GM18951 (cell line): ENCODE measurements at regions not wholly inside any gene's neighbourhood (a gene's known extent, or its start where the extent isn't known, plus 50 kb on each side); places are given as distances from the start of the nearest gene placed in this dataset.
"Not testable (repeated sequence)": the region's sequence is repeated elsewhere in the genome, so short reads cannot be mapped to it uniquely, and the experiment has no call there.

Experiments used
- POLR2A ChIP-seq: IDR thresholded peaks from 4 replicates; pipeline ENCODE4 v1.6.1; 2011; ENCODE audit warnings: mild to moderate bottlenecking; ENCODE audit not compliant: insufficient read length, insufficient read depth; ENCODE audit errors: extremely low read depth
- in situ Hi-C: fragments of 300-500 bp; cut with MboI; formaldehyde crosslinking; loops from one replicate; pipeline ENCODE4 v1.12.0; 2022; ENCODE audit warnings: low sequenced_read_pairs, mixed read lengths, inconsistent platforms; ENCODE audit not compliant: unreplicated experiment

DNA sequence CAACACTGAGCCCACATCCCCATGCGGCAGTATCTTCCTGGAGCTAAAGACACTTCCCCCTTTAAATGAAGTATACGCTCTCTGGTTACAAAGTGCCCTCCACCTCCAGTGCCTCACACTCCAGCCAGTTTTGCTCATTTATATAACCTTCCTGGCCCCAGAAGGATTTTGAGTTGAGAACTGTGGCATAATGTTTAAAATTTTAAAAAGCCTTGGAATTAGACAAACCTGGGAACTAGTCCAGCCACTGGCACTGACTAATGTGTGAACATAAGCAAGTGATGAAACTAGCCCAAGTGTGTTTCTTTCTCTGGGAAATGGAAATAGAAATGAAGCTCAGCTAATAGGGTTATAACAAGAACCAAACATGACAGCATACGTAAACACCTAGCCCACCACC lies 723.7 kb upstream of the USP15 start:
- TF ChIP-seq POLR2A, result no peak
- in situ Hi-C loops, result no loop called here

DNA sequence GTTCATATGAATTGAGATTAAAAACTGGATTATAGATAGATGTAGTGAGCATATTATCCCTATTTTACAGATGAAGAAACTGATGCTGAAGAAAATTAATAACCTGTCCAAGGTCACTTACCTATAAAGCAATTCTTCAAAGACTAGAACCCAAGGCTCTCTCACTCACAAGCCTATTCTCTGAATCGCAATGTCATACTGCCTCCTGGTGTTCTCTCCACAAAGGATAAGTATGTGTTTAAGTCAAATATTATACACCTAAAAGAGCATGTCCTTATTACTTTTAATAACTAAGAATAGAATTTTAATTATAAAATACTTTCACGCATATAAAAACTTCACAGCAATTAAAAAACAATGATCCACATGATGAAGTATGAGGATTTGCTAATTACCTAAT lies 721.3 kb upstream of the USP15 start:
- in situ Hi-C loops, result no loop called here
- no peak for TF ChIP-seq POLR2A

DNA sequence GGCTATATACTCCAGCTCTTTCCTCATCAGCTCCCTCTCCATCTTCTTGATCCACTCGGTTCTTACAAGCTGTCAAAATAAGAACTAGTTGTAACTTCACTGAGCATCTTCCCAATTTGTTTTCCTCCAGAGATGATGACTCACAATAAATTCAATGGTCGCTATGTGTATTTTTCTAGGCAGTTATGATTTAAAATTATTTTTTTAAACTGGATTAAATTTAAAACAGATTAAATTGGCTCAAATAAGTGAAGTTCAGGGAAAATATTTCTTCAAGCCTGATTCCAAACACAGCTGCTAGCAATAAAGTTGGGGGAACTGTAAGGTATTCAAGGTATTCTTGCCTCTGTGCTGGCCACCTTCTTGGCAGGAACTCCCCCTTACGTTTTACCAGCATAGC lies 717.7 kb upstream of the USP15 start:
- in situ Hi-C loops, result no loop called here
- TF ChIP-seq POLR2A, result no peak

DNA sequence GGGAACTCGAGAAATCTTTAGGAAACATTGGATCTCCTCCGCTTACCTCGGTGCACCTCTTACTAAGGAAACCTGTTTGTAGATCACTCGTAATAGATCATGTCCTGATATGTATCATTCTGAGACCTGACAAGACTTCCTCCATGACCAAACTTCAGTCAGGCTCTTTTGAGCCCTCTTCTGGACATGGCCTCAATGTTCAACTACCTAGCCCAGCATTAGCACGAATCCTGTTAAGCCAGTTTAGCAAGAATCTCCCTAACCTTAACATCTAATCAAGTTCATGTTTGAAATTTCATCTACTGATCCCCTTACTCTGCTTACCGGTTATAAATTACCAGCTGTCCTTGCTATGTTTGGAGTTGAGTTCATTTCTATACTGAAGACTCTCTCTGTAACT lies 713.9 kb upstream of the USP15 start:
- no peak for TF ChIP-seq POLR2A
- in situ Hi-C loops, result no loop called here

DNA sequence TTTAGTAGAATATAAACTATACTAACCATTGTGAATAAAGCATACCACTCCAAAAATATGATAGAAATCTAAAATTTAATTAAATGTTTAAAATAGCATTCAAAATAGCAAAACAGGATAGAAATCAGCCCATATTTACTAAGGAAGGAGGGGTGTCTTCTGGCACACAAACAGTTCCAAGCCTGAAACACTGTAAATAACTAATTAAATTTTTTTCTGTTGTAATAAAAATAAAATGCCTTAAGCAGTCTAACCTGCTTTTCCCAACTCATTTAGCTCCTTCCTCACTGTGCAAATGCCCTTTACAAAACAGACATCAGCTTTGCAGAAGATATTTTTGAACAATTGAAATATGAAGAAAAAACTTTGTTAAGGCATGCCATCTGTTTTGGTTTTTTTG lies 707.1 kb upstream of the USP15 start:
- in situ Hi-C loops, result no loop called here
- TF ChIP-seq POLR2A, result no peak

DNA sequence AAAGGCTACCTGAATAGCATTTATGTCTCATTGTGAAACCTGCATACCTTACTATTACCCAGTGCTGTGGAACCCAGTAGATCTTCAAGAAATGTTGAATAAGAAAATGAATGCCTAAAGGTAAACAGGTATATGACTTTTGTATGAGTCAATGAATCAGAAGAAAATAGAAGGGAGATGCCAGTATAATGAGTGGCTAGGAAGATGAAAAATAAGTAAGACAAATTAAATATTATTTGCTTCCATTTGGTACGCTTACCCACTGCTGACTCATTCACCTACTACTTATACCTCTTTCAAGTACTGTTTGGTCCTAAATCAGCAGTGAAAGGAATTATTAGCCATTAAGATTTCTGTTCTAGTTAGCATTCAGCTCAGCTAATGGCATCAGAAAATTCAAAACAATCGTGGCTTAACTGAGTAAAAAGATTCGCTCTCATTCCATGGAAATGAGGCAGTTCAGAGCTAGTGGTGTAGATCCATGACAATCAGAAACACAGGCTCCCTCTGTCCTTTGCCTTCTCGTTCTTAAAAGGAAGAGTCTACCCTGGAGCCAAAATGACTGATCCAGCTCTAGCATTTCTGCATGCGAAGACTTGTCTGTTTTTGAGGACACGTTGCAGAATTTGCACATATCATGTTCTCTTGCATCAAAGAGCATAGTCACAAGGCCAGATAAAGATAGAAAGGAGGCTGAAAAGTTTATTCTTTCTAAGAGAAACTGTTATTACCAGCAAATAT lies 705.8 kb upstream of the USP15 start:
- in situ Hi-C loops, result no loop called here
- no peak for TF ChIP-seq POLR2A

DNA sequence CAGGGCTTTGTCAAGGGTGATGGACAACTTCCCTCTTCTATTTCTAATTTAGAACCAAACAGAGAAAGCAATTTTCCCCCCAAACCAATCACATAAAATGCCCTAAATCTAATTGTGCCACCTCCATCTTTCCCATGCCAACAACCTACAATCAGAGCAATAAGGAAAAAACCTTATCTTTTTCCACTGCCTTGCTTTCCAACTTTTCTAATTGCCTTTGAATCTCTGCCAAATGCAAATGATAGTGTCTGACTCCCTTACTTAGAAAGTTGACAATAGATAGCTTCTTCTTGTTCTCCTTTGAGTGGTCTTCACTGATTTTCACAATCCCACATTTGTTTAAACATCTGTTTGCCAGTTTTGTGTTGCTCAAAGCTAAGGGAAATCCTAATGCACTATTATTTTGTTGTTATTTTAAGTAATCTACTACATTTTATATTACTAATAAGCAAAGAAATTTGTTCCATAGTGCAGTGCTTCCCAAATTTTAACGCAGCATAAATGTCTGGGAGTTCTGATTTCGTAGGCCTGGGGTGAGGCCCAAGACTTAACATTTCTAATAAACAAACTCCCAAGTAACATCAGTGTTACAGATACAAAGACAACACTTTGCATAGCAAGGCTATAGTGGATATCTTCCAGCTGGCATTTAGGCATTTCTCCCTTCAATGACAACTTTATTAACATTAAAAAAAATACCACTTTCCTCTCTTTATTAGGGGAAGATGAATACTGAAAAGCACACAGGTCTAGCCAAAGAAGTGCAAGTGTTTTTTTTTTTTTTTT lies 696.3 kb upstream of the USP15 start:
- TF ChIP-seq POLR2A, result no peak
- in situ Hi-C loops, result no loop called here

DNA sequence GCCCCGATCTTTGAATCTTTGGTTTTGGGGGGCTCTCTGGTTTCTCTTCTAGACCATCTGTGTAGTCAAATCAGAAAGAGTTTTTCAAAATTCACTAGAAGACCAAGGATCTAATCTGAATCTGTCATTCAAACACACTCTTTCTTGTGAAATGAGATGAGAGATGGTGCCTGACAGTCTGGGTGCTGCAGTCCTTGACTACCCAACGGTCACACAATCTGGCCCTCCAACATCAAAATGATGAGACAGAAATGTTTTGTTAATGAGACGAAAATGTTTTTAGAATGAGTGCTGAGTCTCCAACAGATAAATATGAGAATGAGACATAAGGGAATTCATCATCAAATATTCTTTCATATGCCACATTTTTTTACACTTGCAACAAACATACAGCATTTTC lies 695.7 kb upstream of the USP15 start:
- in situ Hi-C loops, result no loop called here
- TF ChIP-seq POLR2A, result no peak

DNA sequence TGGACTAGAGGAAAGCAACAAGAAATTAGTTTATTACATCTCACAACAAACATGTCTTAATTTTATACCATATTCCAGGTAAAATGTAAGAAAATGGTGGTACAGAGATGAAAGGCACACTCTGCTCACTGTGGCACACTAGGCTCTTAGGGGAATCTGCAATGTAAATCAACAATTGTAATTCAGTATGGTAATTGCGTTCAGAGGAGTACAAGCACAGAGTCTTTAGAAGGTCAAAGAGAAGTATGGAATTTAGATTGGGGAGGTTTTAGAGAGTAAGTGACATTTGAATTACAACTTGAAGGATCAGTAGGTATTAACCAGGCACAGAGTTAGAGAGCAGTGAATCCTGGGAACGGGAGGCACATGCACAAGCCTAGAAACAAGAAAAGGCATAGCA lies 694.0 kb upstream of the USP15 start:
- no peak for TF ChIP-seq POLR2A
- in situ Hi-C loops, result no loop called here

DNA sequence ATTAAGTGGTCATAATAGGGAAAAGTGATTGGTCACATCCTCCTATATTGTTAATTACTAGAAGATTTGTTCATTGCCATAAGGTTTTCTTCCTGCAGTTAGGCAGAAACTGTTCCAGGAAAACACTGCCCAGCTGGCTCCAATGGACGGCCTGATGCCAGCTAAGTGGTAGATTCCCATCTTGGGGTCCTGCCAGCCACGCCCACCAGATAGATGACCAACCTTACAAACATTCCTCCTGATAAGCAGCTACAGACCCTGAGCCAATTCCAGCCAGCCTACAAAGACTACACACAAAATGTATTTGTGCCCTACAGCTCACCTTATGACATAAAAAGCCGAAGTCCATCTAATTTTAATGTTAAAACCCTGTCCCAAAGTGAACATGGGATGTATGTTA lies 685.9 kb upstream of the USP15 start:
- in situ Hi-C loops, result no loop called here
- TF ChIP-seq POLR2A, result no peak

DNA sequence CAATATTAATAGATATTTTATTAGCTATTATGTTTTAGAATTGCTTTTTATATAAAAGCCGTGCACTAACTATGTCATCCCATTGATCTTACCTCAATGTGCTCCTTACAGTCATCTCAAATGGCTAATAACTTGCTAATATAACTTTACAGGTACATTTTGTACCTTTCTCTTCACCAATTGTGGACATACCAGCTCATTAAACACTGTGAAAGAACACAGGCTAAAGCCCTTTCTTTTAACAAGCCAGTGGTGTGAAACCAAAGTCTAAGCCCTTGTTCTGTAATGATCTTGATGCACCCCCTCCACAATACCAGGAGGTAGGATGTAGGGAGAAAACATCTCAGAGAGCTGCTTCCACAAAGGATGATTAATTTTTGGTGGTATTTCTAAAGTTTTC lies 675.3 kb upstream of the USP15 start:
- in situ Hi-C loops, result no loop called here
- TF ChIP-seq POLR2A, result no peak

DNA sequence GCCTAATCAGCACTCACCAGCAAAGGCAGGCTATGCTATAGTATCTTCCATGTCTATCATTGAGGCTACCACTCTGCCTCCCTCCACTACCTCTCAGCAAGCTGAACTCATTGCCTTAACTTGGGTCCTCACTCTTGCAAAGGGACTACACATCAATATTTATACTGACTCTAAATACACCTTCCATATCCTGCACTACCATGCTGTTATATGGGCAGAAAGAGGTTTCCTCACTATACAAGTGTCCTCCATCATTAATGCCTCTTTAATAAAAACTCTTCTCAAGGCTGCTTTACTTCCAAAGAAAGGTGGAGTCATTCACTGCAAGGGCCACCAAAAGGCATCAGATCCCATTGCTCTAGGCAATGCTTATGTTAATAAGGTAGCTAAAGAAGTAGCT lies 669.3 kb upstream of the USP15 start:
- in situ Hi-C loops, result not testable (repeated sequence)

DNA sequence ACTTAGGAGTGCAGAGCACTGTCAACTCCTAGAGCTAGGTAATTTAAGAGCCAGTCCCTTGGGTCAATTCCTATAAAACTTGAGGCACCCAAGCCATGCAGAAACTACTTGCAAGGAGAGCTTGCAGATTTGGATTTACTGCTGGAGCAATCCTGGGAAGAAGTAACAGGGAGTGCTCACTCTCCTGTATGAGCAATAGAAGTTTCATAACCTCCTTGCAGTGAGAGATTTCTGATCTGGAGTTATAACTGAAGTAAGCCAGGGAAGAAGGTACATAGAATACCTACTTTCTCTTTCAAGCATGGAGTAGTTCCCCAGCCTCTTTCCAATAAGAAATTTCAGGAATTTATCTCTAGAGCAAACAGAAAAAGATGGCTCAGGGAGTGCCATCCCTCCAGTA lies 650.1 kb upstream of the USP15 start:
- in situ Hi-C loops, result no loop called here
- no peak for TF ChIP-seq POLR2A

DNA sequence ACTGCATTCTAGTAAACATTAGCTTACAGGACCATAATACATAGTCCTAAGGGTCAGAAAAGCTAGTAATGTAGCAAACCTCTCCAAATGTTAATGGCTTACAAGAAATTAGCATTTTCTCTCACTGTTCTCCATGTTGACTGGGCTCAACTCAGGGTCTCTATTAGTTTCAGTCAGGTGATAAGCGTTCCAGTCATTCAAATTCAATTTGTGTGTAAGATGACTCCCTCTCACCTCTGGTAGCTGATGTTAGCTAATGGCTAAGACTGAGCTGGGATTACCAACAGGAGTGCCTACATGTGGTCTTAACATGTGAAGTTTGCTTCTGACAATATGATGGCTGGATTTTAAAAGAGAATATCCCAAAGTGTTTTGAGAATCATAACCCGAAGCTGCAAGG lies 630.5 kb upstream of the USP15 start:
- in situ Hi-C loops, result no loop called here

DNA sequence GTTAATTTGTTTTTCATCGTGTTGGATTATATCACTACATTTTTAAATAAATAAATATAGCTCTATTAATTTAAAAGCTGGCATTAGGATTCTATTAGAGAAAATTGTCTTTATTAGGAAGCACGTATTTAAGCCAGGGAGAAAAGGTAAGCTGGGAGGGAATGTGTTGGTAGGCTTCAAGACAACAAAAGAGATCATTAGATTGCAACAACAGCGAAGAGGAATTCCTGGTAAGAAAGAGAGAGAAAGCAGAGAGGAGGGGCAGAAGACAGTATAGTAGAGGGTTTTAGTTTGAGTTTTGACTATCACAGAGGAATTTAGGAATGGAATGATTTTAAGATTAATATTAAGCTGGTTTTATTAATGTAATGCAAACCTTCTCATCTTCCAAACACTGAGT lies 613.6 kb upstream of the USP15 start:
- in situ Hi-C loops, result no loop called here
- TF ChIP-seq POLR2A, result no peak

More for the DNA sequence above, 630.5 kb upstream of the USP15 start:
- TF ChIP-seq POLR2A, result no peak

DNA sequence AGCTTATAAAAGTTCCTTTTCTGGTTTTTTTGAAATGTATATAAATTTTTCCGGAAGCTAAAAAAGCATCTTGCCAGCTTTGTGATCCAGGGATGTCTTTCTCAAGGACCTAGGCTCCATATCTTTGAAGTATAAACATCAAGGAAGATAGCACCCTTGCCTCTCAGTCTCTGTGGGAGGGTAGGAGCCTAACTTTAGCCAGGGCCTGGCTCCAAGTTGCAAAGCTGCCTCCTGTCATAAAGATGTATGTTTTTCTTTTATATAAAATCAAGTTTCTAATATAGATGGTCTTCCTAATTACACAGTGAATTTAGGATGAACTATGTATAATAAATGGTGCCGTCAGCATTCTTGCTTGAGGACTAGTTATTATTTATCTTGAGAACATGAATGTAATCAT lies 612.6 kb upstream of the USP15 start:
- in situ Hi-C loops, result no loop called here
- TF ChIP-seq POLR2A, result no peak
